ENCODE measurements at regions not wholly inside any gene's neighbourhood (a gene's known extent, or its start where the extent isn't known, plus 50 kb on each side); places are given as distances from the start of the nearest gene placed in this dataset.

DNA sequence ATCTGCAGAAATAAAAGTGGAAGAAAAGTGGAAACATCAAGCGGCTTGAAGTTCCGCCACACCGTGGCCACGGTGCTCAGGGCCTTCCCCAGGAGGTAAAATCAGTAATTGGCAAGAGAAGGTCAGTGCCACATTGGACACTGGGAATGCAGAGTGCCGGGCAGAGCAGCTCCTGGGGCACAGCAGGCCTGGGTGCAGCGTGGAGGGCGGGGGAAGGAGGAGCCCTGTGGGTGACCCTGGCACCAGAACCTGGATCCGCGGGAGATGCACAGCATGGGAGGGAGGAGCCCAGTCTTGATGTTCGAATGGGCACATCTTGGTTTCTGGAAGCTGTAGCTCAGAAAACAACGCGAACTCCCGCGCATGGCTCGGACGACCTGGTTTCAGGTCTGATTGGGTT, 630.2 kb downstream of the GALR1 start:
- TF ChIP-seq ZFP3 (CRISPR knock-in tag; IDR thresholded peaks at IDR 0.05) (no peak), ARNTL (CRISPR knock-in tag; IDR thresholded peaks at IDR 0.05; ENCODE audit: borderline replicate concordance, low read depth) (no peak), PATZ1 (CRISPR knock-in tag; IDR thresholded peaks at IDR 0.05; ENCODE audit: borderline replicate concordance) (no peak), SNAI2 (CRISPR knock-in tag; IDR thresholded peaks at IDR 0.05) (no peak), ZFP30 (CRISPR knock-in tag; IDR thresholded peaks at IDR 0.05) (no peak), GLIS3 (CRISPR knock-in tag; IDR thresholded peaks at IDR 0.05) (no peak), ZNF70 (CRISPR knock-in tag; IDR thresholded peaks at IDR 0.05) (no peak)
- TF ChIP-seq, protein P1, sequence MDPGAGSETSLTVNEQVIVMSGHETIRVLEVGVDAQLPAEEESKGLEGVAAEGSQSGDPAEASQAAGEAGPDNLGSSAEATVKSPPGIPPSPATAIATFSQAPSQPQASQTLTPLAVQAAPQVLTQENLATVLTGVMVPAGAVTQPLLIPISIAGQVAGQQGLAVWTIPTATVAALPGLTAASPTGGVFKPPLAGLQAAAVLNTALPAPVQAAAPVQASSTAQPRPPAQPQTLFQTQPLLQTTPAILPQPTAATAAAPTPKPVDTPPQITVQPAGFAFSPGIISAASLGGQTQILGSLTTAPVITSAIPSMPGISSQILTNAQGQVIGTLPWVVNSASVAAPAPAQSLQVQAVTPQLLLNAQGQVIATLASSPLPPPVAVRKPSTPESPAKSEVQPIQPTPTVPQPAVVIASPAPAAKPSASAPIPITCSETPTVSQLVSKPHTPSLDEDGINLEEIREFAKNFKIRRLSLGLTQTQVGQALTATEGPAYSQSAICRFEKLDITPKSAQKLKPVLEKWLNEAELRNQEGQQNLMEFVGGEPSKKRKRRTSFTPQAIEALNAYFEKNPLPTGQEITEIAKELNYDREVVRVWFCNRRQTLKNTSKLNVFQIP (CRISPR knock-in tag; IDR thresholded peaks at IDR 0.05; ENCODE audit: borderline replicate concordance, low read depth) = no peak
